Panc1 (cell line): ENCODE measurements at regions not wholly inside any gene's neighbourhood (a gene's known extent, or its start where the extent isn't known, plus 50 kb on each side); places are given as distances from the start of the nearest gene placed in this dataset.

Source experiments
- POLR2AphosphoS5 ChIP-seq: IDR thresholded peaks from 2 replicates; pipeline ENCODE4 v1.6.1; 2012; ENCODE audit warnings: mild to moderate bottlenecking, low read depth, low read length, moderate library complexity
- SIN3A ChIP-seq: IDR thresholded peaks from 2 replicates; pipeline ENCODE4 v1.6.1; 2012; ENCODE audit warnings: low read depth, mild to moderate bottlenecking, low read length, moderate library complexity, borderline replicate concordance; ENCODE audit not compliant: insufficient read depth
- TCF7L2 ChIP-seq: IDR thresholded peaks from 2 replicates; pipeline ENCODE4 v1.6.1; 2011; ENCODE audit warnings: mild to moderate bottlenecking, low read depth, low read length, inconsistent platforms
- TF ChIP-seq, protein P1 (sequence below): fragments of 450-650 bp; IDR thresholded peaks from 2 replicates; pipeline ENCODE4 v1.5.1; 2017; ENCODE audit warnings: mild to moderate bottlenecking
- TF ChIP-seq, protein P2 (sequence below), 2 experiments: IDR thresholded peaks; 2 replicates each; pipeline ENCODE4 v1.6.1; 2011 to 2012; ENCODE audit warnings: low read depth in 2 of 2, control low read depth in 1 of 2, low read length in 1 of 2, mild to moderate bottlenecking in 1 of 2, moderate library complexity in 1 of 2; ENCODE audit not compliant: insufficient read depth in 1 of 2

DNA sequence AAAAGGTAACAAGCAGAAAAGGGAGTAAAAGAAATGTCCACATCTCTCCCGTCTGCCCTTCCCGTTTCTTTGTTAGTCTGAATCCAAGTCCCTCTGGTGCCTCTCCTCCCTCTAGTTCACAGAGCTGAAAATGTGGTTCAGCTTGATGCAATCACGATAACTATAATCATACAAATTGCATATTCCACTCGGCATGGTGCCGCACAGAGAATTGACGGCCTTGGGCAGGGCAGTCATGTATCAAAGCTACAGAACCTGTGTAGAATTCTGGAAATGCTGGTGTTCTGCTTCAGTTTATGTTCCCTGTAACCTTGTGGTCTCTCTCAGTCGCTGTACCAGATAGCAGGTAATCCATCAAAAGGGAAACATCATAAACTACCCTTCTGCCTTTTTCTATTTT, 562.9 kb upstream of the CBLB start:
- TF ChIP-seq, protein P1, sequence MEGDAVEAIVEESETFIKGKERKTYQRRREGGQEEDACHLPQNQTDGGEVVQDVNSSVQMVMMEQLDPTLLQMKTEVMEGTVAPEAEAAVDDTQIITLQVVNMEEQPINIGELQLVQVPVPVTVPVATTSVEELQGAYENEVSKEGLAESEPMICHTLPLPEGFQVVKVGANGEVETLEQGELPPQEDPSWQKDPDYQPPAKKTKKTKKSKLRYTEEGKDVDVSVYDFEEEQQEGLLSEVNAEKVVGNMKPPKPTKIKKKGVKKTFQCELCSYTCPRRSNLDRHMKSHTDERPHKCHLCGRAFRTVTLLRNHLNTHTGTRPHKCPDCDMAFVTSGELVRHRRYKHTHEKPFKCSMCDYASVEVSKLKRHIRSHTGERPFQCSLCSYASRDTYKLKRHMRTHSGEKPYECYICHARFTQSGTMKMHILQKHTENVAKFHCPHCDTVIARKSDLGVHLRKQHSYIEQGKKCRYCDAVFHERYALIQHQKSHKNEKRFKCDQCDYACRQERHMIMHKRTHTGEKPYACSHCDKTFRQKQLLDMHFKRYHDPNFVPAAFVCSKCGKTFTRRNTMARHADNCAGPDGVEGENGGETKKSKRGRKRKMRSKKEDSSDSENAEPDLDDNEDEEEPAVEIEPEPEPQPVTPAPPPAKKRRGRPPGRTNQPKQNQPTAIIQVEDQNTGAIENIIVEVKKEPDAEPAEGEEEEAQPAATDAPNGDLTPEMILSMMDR, result no peak
- TF ChIP-seq POLR2AphosphoS5 (no peak), SIN3A (no peak), TCF7L2 (no peak)
- TF ChIP-seq, protein P2, sequence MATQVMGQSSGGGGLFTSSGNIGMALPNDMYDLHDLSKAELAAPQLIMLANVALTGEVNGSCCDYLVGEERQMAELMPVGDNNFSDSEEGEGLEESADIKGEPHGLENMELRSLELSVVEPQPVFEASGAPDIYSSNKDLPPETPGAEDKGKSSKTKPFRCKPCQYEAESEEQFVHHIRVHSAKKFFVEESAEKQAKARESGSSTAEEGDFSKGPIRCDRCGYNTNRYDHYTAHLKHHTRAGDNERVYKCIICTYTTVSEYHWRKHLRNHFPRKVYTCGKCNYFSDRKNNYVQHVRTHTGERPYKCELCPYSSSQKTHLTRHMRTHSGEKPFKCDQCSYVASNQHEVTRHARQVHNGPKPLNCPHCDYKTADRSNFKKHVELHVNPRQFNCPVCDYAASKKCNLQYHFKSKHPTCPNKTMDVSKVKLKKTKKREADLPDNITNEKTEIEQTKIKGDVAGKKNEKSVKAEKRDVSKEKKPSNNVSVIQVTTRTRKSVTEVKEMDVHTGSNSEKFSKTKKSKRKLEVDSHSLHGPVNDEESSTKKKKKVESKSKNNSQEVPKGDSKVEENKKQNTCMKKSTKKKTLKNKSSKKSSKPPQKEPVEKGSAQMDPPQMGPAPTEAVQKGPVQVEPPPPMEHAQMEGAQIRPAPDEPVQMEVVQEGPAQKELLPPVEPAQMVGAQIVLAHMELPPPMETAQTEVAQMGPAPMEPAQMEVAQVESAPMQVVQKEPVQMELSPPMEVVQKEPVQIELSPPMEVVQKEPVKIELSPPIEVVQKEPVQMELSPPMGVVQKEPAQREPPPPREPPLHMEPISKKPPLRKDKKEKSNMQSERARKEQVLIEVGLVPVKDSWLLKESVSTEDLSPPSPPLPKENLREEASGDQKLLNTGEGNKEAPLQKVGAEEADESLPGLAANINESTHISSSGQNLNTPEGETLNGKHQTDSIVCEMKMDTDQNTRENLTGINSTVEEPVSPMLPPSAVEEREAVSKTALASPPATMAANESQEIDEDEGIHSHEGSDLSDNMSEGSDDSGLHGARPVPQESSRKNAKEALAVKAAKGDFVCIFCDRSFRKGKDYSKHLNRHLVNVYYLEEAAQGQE (IDR thresholded peaks at IDR 0.05; ENCODE audit: insufficient read depth in 1 of 2, low read depth in 2 of 2, low read length in 1 of 2), result no peak
